Central memory CD8-positive, alpha-beta T cell (primary cell): ENCODE measurements at regions not wholly inside any gene's neighbourhood (a gene's known extent, or its start where the extent isn't known, plus 50 kb on each side); places are given as distances from the start of the nearest gene placed in this dataset.
"Not testable (repeated sequence)": the region's sequence is repeated elsewhere in the genome, so short reads cannot be mapped to it uniquely, and the experiment has no call there.

Experiments
- ATAC-seq: fragments of 150-1000 bp; cut with Tn5 transposase; replicated peaks from 2 replicates; pipeline ENCODE4 v1.10.0; 2022; ENCODE audit warnings: mild to moderate bottlenecking, moderate FRiP score, moderate number of reproducible peaks; ENCODE audit not compliant: poor library complexity, severe bottlenecking; ENCODE audit errors: extremely low read depth
- DNase-seq, 2 donors: peaks; one replicate each; pipeline ENCODE4 v3.0.0; 2021; ENCODE audit warnings: low spot score in 2 of 2
- H3K27ac Mint-ChIP-seq: one replicate; pipeline ENCODE4 v1.8.0; 2022; ENCODE audit warnings: low read depth, mild to moderate bottlenecking, moderate library complexity, mixed read lengths
- H3K27me3 Mint-ChIP-seq: one replicate; pipeline ENCODE4 v1.8.0; 2022; ENCODE audit warnings: mixed read lengths
- H3K36me3 Mint-ChIP-seq: one replicate; pipeline ENCODE4 v1.8.0; 2022; ENCODE audit warnings: mild to moderate bottlenecking, moderate library complexity, mixed read lengths; ENCODE audit not compliant: insufficient read depth
- H3K4me1 Mint-ChIP-seq: one replicate; pipeline ENCODE4 v1.8.0; 2022; ENCODE audit warnings: mixed read lengths
- H3K4me3 Mint-ChIP-seq: one replicate; pipeline ENCODE4 v1.8.0; 2022; ENCODE audit warnings: mild to moderate bottlenecking, moderate library complexity, mixed read lengths
- H3K9me3 Mint-ChIP-seq: one replicate; pipeline ENCODE4 v1.8.0; 2022; ENCODE audit warnings: mixed read lengths

GRCh38 chr5:2549900-2550299 lies 201.6 kb downstream of the IRX2 start:
- peaks cover 21% of the 10 kb centered on the region for H3K9me3 Mint-ChIP-seq
- no peak for DNase-seq
- H3K4me3 Mint-ChIP-seq = no peak overlapping the region

GRCh38 chr5:2549354-2549753 lies 202.1 kb downstream of the IRX2 start:
- H3K9me3 Mint-ChIP-seq = peaks cover 15% of the 10 kb centered on the region
- no peak overlapping the region for H3K27ac Mint-ChIP-seq
- H3K4me1 Mint-ChIP-seq = no peaks in the 10 kb centered on the region
- no peaks in the 10 kb centered on the region for H3K27me3 Mint-ChIP-seq
- H3K36me3 Mint-ChIP-seq = no peaks in the 10 kb centered on the region
- DNase-seq (no peak), ATAC-seq (no peak)
- no peak overlapping the region for H3K4me3 Mint-ChIP-seq

More at GRCh38 chr5:2549900-2550299, 201.6 kb downstream of the IRX2 start:
- Mint-ChIP-seq H3K27ac (no peak overlapping the region), H3K4me1 (no peaks in the 10 kb centered on the region), H3K36me3 (no peaks in the 10 kb centered on the region), H3K27me3 (no peaks in the 10 kb centered on the region)
- ATAC-seq = no peak

- H3K4me1 Mint-ChIP-seq = no peaks in the 10 kb centered on the region
- H3K27me3 Mint-ChIP-seq = no peaks in the 10 kb centered on the region
- H3K9me3 Mint-ChIP-seq = peaks cover 6% of the 10 kb centered on the region
- H3K36me3 Mint-ChIP-seq = no peaks in the 10 kb centered on the region
- DNase-seq (no peak), ATAC-seq (no peak)
- H3K27ac Mint-ChIP-seq = no peak overlapping the region
- no peak overlapping the region for H3K4me3 Mint-ChIP-seq
Measured at GRCh38 chr5:2546938-2547337, 204.5 kb downstream of the IRX2 start.

GRCh38 chr5:2544003-2544402 lies 207.5 kb downstream of the IRX2 start:
- Mint-ChIP-seq H3K36me3 (no peaks in the 10 kb centered on the region), H3K4me3 (no peak overlapping the region), H3K27ac (no peak overlapping the region), H3K4me1 (no peaks in the 10 kb centered on the region), H3K9me3 (peaks cover 26% of the 10 kb centered on the region), H3K27me3 (no peaks in the 10 kb centered on the region)
- DNase-seq = no peak
- ATAC-seq = no peak

- H3K9me3 Mint-ChIP-seq = peaks cover 26% of the 10 kb centered on the region
- DNase-seq (no peak), ATAC-seq (no peak)
- H3K36me3 Mint-ChIP-seq = no peaks in the 10 kb centered on the region
- H3K27ac Mint-ChIP-seq = no peak overlapping the region
- no peak overlapping the region for H3K4me3 Mint-ChIP-seq
- H3K4me1 Mint-ChIP-seq = no peaks in the 10 kb centered on the region
- no peaks in the 10 kb centered on the region for H3K27me3 Mint-ChIP-seq
Measured at GRCh38 chr5:2542821-2543220, 208.7 kb downstream of the IRX2 start.

GRCh38 chr5:2542026-2542425 lies 209.5 kb downstream of the IRX2 start:
- DNase-seq (no peak), ATAC-seq (no peak)
- Mint-ChIP-seq H3K27me3 (no peaks in the 10 kb centered on the region), H3K9me3 (peaks cover 26% of the 10 kb centered on the region), H3K4me3 (no peak overlapping the region), H3K27ac (no peak overlapping the region), H3K4me1 (no peaks in the 10 kb centered on the region), H3K36me3 (no peaks in the 10 kb centered on the region)

- H3K27ac Mint-ChIP-seq = no peak overlapping the region
- DNase-seq (no peak), ATAC-seq (no peak)
- H3K27me3 Mint-ChIP-seq = no peaks in the 10 kb centered on the region
- H3K4me1 Mint-ChIP-seq = no peaks in the 10 kb centered on the region
- H3K9me3 Mint-ChIP-seq = peaks cover 21% of the 10 kb centered on the region
- no peak overlapping the region for H3K4me3 Mint-ChIP-seq
- no peaks in the 10 kb centered on the region for H3K36me3 Mint-ChIP-seq
Measured at GRCh38 chr5:2538169-2538568, 213.3 kb downstream of the IRX2 start.

- DNase-seq = no peak
- Mint-ChIP-seq H3K4me3 (no peak overlapping the region), H3K4me1 (no peaks in the 10 kb centered on the region), H3K27me3 (no peaks in the 10 kb centered on the region), H3K36me3 (no peaks in the 10 kb centered on the region), H3K27ac (no peak overlapping the region), H3K9me3 (peaks cover 25% of the 10 kb centered on the region)
- ATAC-seq = no peak
Measured at GRCh38 chr5:2537378-2538145, 213.9 kb downstream of the IRX2 start.

GRCh38 chr5:2536632-2537377 lies 214.7 kb downstream of the IRX2 start:
- Mint-ChIP-seq H3K27ac (no peak overlapping the region), H3K4me3 (no peak overlapping the region), H3K4me1 (no peaks in the 10 kb centered on the region), H3K27me3 (no peaks in the 10 kb centered on the region), H3K9me3 (peaks cover 25% of the 10 kb centered on the region), H3K36me3 (no peaks in the 10 kb centered on the region)
- ATAC-seq (no peak), DNase-seq (no peak)

- DNase-seq = no peak
- no peak overlapping the region for H3K4me3 Mint-ChIP-seq
Measured at GRCh38 chr5:2534970-2535369, 216.5 kb downstream of the IRX2 start.

GRCh38 chr5:2534251-2534650 lies 217.2 kb downstream of the IRX2 start:
- no peaks in the 10 kb centered on the region for H3K36me3 Mint-ChIP-seq
- no peak for DNase-seq
- H3K27ac Mint-ChIP-seq = no peak overlapping the region
- no peak for ATAC-seq
- H3K9me3 Mint-ChIP-seq = peaks cover 5% of the 10 kb centered on the region
- H3K4me3 Mint-ChIP-seq = no peak overlapping the region
- H3K4me1 Mint-ChIP-seq = no peaks in the 10 kb centered on the region
- no peaks in the 10 kb centered on the region for H3K27me3 Mint-ChIP-seq

More at GRCh38 chr5:2534970-2535369, 216.5 kb downstream of the IRX2 start:
- Mint-ChIP-seq H3K9me3 (peaks cover 12% of the 10 kb centered on the region), H3K36me3 (no peaks in the 10 kb centered on the region), H3K27ac (no peak overlapping the region), H3K4me1 (no peaks in the 10 kb centered on the region), H3K27me3 (no peaks in the 10 kb centered on the region)
- ATAC-seq = no peak

GRCh38 chr5:2533848-2534247 lies 217.6 kb downstream of the IRX2 start:
- not testable (repeated sequence) for ATAC-seq, H3K4me3 Mint-ChIP-seq, H3K27ac Mint-ChIP-seq, H3K27me3 Mint-ChIP-seq, H3K36me3 Mint-ChIP-seq, H3K9me3 Mint-ChIP-seq, H3K4me1 Mint-ChIP-seq, DNase-seq

- Mint-ChIP-seq H3K4me3 (no peak overlapping the region), H3K4me1 (no peaks in the 10 kb centered on the region), H3K36me3 (no peaks in the 10 kb centered on the region), H3K27me3 (no peaks in the 10 kb centered on the region), H3K27ac (no peak overlapping the region), H3K9me3 (peaks cover 5% of the 10 kb centered on the region)
- DNase-seq (no peak), ATAC-seq (no peak)
Measured at GRCh38 chr5:2532809-2533208, 218.7 kb downstream of the IRX2 start.
